GM19238 (cell line): ENCODE measurements at regions not wholly inside any gene's neighbourhood (a gene's known extent, or its start where the extent isn't known, plus 50 kb on each side); places are given as distances from the start of the nearest gene placed in this dataset.

Source experiments
- DNase-seq: peaks from one replicate; pipeline ENCODE4 v3.0.0; 2011; ENCODE audit warnings: low spot score; ENCODE audit not compliant: insufficient read length

- no peak for DNase-seq
These were observed 119.1 kb downstream of the FAM43A start for GRCh38 chr3:194804796-194805195.

- no peak for DNase-seq
These were observed 119.9 kb downstream of the FAM43A start for GRCh38 chr3:194805546-194805945.

- DNase-seq: no peak
These were observed 121.4 kb downstream of the FAM43A start for GRCh38 chr3:194806991-194807630.

GRCh38 chr3:194808640-194809097, 123.0 kb downstream of the FAM43A start:
- DNase-seq: no peak

- DNase-seq: no peak
These were observed 123.7 kb downstream of the FAM43A start for GRCh38 chr3:194809382-194809781.

GRCh38 chr3:194810076-194810475, 124.4 kb downstream of the FAM43A start:
- no peak for DNase-seq

GRCh38 chr3:194811118-194811517, 125.4 kb downstream of the FAM43A start:
- DNase-seq: no peak

- DNase-seq: no peak
These were observed 126.5 kb downstream of the FAM43A start for GRCh38 chr3:194812176-194812575.

- DNase-seq: no peak
These were observed 129.2 kb downstream of the FAM43A start for GRCh38 chr3:194814878-194815357.

GRCh38 chr3:194816748-194817591, 131.3 kb downstream of the FAM43A start:
- no peak for DNase-seq

GRCh38 chr3:194817592-194817930, 131.9 kb downstream of the FAM43A start:
- no peak for DNase-seq

- DNase-seq: no peak
These were observed 132.3 kb downstream of the FAM43A start for GRCh38 chr3:194817936-194818335.

- no peak for DNase-seq
These were observed 138.4 kb downstream of the FAM43A start for GRCh38 chr3:194824100-194824499.

GRCh38 chr3:194824701-194825111, 139.0 kb downstream of the FAM43A start:
- no peak for DNase-seq

GRCh38 chr3:194826594-194826993, 140.9 kb downstream of the FAM43A start:
- no peak for DNase-seq

GRCh38 chr3:194827486-194827885, 141.8 kb downstream of the FAM43A start:
- no peak for DNase-seq

GRCh38 chr3:194828116-194828515, 142.4 kb downstream of the FAM43A start:
- DNase-seq: no peak

- no peak for DNase-seq
These were observed 143.2 kb downstream of the FAM43A start for GRCh38 chr3:194828926-194829325.

- no peak for DNase-seq
These were observed 144.7 kb downstream of the FAM43A start for GRCh38 chr3:194830401-194830800.

- DNase-seq: no peak
These were observed 145.3 kb downstream of the FAM43A start for GRCh38 chr3:194830978-194831377.

GRCh38 chr3:194832346-194833104, 146.8 kb downstream of the FAM43A start:
- DNase-seq: no peak
